ENCODE measurements at regions not wholly inside any gene's neighbourhood (a gene's known extent, or its start where the extent isn't known, plus 50 kb on each side); places are given as distances from the start of the nearest gene placed in this dataset.
A peak's percentile ranks its signal among the peaks of the same experiment; 100 is the strongest.

DNA sequence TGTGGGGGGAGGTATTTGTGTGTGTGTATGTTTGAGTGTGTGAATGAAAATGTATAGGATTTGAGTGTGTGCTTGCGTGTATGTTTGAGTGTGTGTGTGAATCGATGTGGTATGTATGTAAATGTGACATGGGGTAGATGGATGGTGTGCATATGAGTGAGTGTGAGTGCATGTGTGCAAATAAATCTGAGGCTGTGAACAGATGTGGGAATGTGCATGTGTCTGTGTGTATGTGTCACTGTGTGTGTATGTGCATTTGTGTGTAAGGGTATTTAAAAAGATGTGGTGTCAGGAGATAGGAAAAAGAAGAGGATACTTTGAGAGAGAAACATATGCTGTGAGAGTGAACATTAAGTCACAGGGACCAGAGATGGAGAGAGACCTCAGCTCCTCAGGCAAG, 539.6 kb downstream of the MED13L start:
- no peak overlapping the region for H2AK5ac ChIP-seq (ENCODE audit: low read depth, low read length)
- H2BK15ac ChIP-seq (ENCODE audit: low read length) = no peak overlapping the region
- 0 out of 2 replicates have a peak overlapping the region, but pooled peaks have one; percentile 44 for H2AFZ ChIP-seq (ENCODE audit: low read length)
- no peaks in the 10 kb centered on the region for H3K36me3 ChIP-seq (ENCODE audit: control insufficient read depth in 2 of 4, insufficient read depth in 4 of 4, low read length in 3 of 4)
- no peaks in the 10 kb centered on the region for H3K9me3 ChIP-seq (ENCODE audit: insufficient read depth in 2 of 2, low read depth in 1 of 2, low read length in 1 of 2)
- no peak for FAIRE-seq
- POLR2A ChIA-PET (ENCODE audit: partially characterized antibody) = no interaction called here
- peak overlapping the region; percentile 27 for H3K56ac ChIP-seq (replicated peaks; ENCODE audit: insufficient read length, low read depth, low read length)
- H3K79me2 ChIP-seq (ENCODE audit: control insufficient read depth in 1 of 2, insufficient read depth in 2 of 2, low read length in 2 of 2) = no peaks in the 10 kb centered on the region
- no peaks in the 10 kb centered on the region; a peak in 1 of 7 replicates for H3K27me3 ChIP-seq (replicated peaks in 1 of 4; ENCODE audit: control insufficient read depth in 3 of 4, extremely low read depth in 1 of 4, insufficient read depth in 3 of 4, low read length in 3 of 4)
- H2BK20ac ChIP-seq (ENCODE audit: low read length) = no peak overlapping the region
- CTCF ChIA-PET (ENCODE audit: partially characterized antibody) = no interaction called here
- H3K27ac ChIP-seq (ENCODE audit: low read depth, low read length) = no peak overlapping the region
- no peak overlapping the region for H2BK5ac ChIP-seq (ENCODE audit: low read depth, low read length)
- no peak overlapping the region for H3K4me3 ChIP-seq (ENCODE audit: extremely low read depth in 1 of 4, insufficient read depth in 2 of 4, low read depth in 3 of 4, low read length in 4 of 4)
- peaks cover 0 to 2% of the 10 kb centered on the region in 2 experiments for H4K20me1 ChIP-seq (replicated peaks in 1 of 2; ENCODE audit: control insufficient read depth in 1 of 2, insufficient read depth in 2 of 2, low read length in 2 of 2)
- no peak overlapping the region for H4K5ac ChIP-seq (ENCODE audit: insufficient read length, low read depth, low read length)
- no peak overlapping the region for H3K4ac ChIP-seq (replicated peaks; ENCODE audit: insufficient read length, low read depth, low read length)
- no peak overlapping the region for H3K9ac ChIP-seq (replicated peaks in 1 of 4; ENCODE audit: extremely low read depth in 1 of 4, low read depth in 3 of 4, low read length in 3 of 4)
- H3K23me2 ChIP-seq (ENCODE audit: low read depth, low read length) = peaks cover 5% of the 10 kb centered on the region; the same call in 1 of the 2 replicates
- no peak overlapping the region for H3K18ac ChIP-seq (ENCODE audit: extremely low read depth, low read length)
- H3K23ac ChIP-seq (ENCODE audit: insufficient read length) = no peak overlapping the region
- no peak overlapping the region for H2BK120ac ChIP-seq (replicated peaks; ENCODE audit: low read depth, low read length)
- no peak for DNase-seq (ENCODE audit: low read depth in 1 of 2, low spot score in 2 of 2)
- no peak overlapping the region for H4K91ac ChIP-seq (replicated peaks; ENCODE audit: insufficient read length, low read length)
- no peaks in the 10 kb centered on the region for H3K79me1 ChIP-seq (ENCODE audit: low read depth, low read length)
- WGBS, 2 experiments (ENCODE audit: extremely low coverage in 1 of 2, insufficient coverage in 1 of 2, insufficient read length in 1 of 2, insufficient replicate concordance in 2 of 2, low coverage in 1 of 2, low lambda C conversion rate in 2 of 2, missing lambda C conversion rate in 1 of 2) = 96 to 100% methylated on average over 2 of the region's 2 CpGs
- H3K14ac ChIP-seq (ENCODE audit: insufficient read length) = no peak overlapping the region
- no peak overlapping the region for H4K8ac ChIP-seq (ENCODE audit: extremely low read depth, insufficient read depth, low read length)
- H2BK12ac ChIP-seq (ENCODE audit: low read depth, low read length) = peak overlapping the region; percentile 63; the same call in 1 of the 2 replicates
- H3K4me2 ChIP-seq (ENCODE audit: insufficient read depth in 1 of 2, low read depth in 2 of 2, low read length in 2 of 2) = no peak overlapping the region
- H3K4me1 ChIP-seq (replicated peaks in 1 of 4; ENCODE audit: control insufficient read depth in 3 of 4, insufficient read depth in 4 of 4, low read length in 3 of 4) = no peaks in the 10 kb centered on the region
- TF ChIP-seq NRF1 (IDR thresholded peaks at IDR 0.05; ENCODE audit: low read depth, low read length) = no peak
- TF ChIP-seq RFX5 (IDR thresholded peaks at IDR 0.05; ENCODE audit: borderline replicate concordance, low read depth, low read length) = no peak
- no peak for TF ChIP-seq HDAC2 (IDR thresholded peaks at IDR 0.05; ENCODE audit: borderline replicate concordance in 1 of 2, low read depth in 2 of 2, low read length in 2 of 2)
- TF ChIP-seq ASH2L (IDR thresholded peaks at IDR 0.05; ENCODE audit: low read length) = no peak
- no peak for TF ChIP-seq TBP (IDR thresholded peaks at IDR 0.05; ENCODE audit: low read depth, low read length)
- no peak for TF ChIP-seq CEBPB (IDR thresholded peaks at IDR 0.05; ENCODE audit: low read depth, low read length)
- TF ChIP-seq CTBP2 (IDR thresholded peaks at IDR 0.05; ENCODE audit: borderline replicate concordance, insufficient read depth, insufficient read length, low read length) = no peak
- no peak for TF ChIP-seq TAF1 (IDR thresholded peaks at IDR 0.05; ENCODE audit: low read depth, low read length)
- TF ChIP-seq POLR2A (IDR thresholded peaks at IDR 0.05; ENCODE audit: control extremely low read depth in 1 of 2, low read depth in 2 of 2, low read length in 2 of 2) = no peak
- TF ChIP-seq RBBP5 (IDR thresholded peaks at IDR 0.05; ENCODE audit: borderline replicate concordance, low read depth, low read length) = no peak

All from H1 (cell line).